ENCODE measurements at regions not wholly inside any gene's neighbourhood (a gene's known extent, or its start where the extent isn't known, plus 50 kb on each side); places are given as distances from the start of the nearest gene placed in this dataset.
"Not testable (repeated sequence)": the region's sequence is repeated elsewhere in the genome, so short reads cannot be mapped to it uniquely, and the experiment has no call there.

- H3K9me2 ChIP-seq (replicated peaks; ENCODE audit: insufficient read depth, low read length): no peaks in the 10 kb centered on the region
- no peaks in the 10 kb centered on the region for H3F3A ChIP-seq (ENCODE audit: insufficient read depth)
- H3K27ac ChIP-seq (ENCODE audit: low read depth, low read length): no peak overlapping the region
- no peaks in the 10 kb centered on the region for H3K36me3 ChIP-seq (ENCODE audit: low read length)
- no peaks in the 10 kb centered on the region for H3K27me3 ChIP-seq (ENCODE audit: low read length)
- H4K20me1 ChIP-seq (ENCODE audit: low read depth, low read length): no peaks in the 10 kb centered on the region
- no peak overlapping the region for H3K4me2 ChIP-seq (ENCODE audit: low read depth, low read length, poor library complexity, severe bottlenecking)
- no peak overlapping the region for H3K4me3 ChIP-seq (ENCODE audit: insufficient read depth, low read length, poor library complexity, severe bottlenecking)
- no peaks in the 10 kb centered on the region for H3K79me2 ChIP-seq (ENCODE audit: insufficient read depth, low read length)
- TF ChIP-seq CTCF (IDR thresholded peaks at IDR 0.05; ENCODE audit: insufficient read depth, low read length, poor library complexity, severe bottlenecking) (no peak), EZH2phosphoT487 (conservative IDR thresholded peaks at IDR 0.05; ENCODE audit: low read length) (no peak)
- no peak overlapping the region for H3K9ac ChIP-seq (ENCODE audit: low read length)
- H2AFZ ChIP-seq (ENCODE audit: low read depth, low read length, severe bottlenecking): no peak overlapping the region
- 0 out of 2 replicates have a peak, but pooled peaks cover 6% of the 10 kb centered on the region for H3K9me3 ChIP-seq (ENCODE audit: insufficient read depth, low read length)
Measured at GRCh38 chr14:27623782-27624181, 1025.9 kb upstream of the NOVA1 start.

DNA sequence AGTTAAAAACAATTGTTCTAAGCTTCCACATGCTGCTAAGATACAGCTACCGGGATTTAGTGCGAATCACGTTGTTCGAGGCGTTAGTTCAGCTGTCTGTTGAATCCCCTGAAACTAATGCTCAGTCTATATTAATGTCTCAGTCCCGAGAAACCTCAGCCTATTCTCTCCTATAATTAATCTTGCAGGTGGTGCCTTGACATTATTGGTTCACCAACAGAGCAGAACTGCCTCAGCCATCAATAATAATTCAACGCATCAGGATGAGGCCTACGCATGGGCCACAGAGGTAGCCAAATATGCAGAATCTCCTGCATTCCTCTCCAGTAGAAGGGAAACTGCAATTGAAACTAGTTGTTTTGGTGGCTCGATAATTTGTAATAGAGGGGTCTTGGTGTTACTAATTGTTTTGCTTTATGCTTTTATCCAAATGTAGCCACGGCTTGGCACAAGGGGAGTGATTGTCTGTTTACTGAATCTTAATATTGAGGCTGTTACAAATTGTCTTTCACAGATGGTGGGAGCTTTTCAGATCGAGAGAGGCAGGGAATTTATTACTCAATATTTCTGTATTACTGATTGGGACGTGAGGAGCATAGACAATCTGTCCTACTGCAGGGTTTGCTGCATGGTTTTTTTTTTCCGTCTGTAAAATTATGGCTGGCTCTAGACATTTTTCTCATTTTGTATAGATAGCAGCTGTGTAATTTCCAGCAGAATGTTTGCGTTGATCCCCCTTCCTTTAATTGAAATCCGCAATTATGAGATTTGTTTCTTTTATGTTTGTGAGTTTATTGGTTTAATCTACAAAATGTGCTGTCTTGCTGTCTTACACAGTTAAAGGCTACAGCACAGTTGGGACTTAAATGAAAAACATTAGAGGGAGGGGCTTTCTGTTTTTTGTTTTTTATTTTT is 1036.5 kb upstream of the NOVA1 start:
- H4K20me1 ChIP-seq (ENCODE audit: low read depth, low read length): no peaks in the 10 kb centered on the region
- no peaks in the 10 kb centered on the region for H3K36me3 ChIP-seq (ENCODE audit: low read length)
- no peaks in the 10 kb centered on the region for H3K27me3 ChIP-seq (ENCODE audit: low read length)
- TF ChIP-seq CTCF (IDR thresholded peaks at IDR 0.05; ENCODE audit: insufficient read depth, low read length, poor library complexity, severe bottlenecking) (no peak), EZH2phosphoT487 (conservative IDR thresholded peaks at IDR 0.05; ENCODE audit: low read length) (no peak)
- H3K9ac ChIP-seq (ENCODE audit: low read length): no peak overlapping the region
- H3K9me3 ChIP-seq (ENCODE audit: insufficient read depth, low read length): no peaks in the 10 kb centered on the region
- no peak overlapping the region for H3K4me3 ChIP-seq (ENCODE audit: insufficient read depth, low read length, poor library complexity, severe bottlenecking)
- no peak overlapping the region for H2AFZ ChIP-seq (ENCODE audit: low read depth, low read length, severe bottlenecking)
- no peaks in the 10 kb centered on the region for H3K9me2 ChIP-seq (replicated peaks; ENCODE audit: insufficient read depth, low read length)
- no peak overlapping the region for H3K4me2 ChIP-seq (ENCODE audit: low read depth, low read length, poor library complexity, severe bottlenecking)
- H3K79me2 ChIP-seq (ENCODE audit: insufficient read depth, low read length): no peaks in the 10 kb centered on the region
- no peak overlapping the region for H3K27ac ChIP-seq (ENCODE audit: low read depth, low read length)
- H3F3A ChIP-seq (ENCODE audit: insufficient read depth): no peaks in the 10 kb centered on the region

GRCh38 chr14:27640688-27641087 is 1042.9 kb upstream of the NOVA1 start:
- not testable (repeated sequence) for H3K36me3 ChIP-seq (ENCODE audit: low read length); H3K27me3 ChIP-seq (ENCODE audit: low read length); H3K79me2 ChIP-seq (ENCODE audit: insufficient read depth, low read length); H3K9me3 ChIP-seq (ENCODE audit: insufficient read depth, low read length); H4K20me1 ChIP-seq (ENCODE audit: low read depth, low read length); H3K4me2 ChIP-seq (ENCODE audit: low read depth, low read length, poor library complexity, severe bottlenecking); H2AFZ ChIP-seq (ENCODE audit: low read depth, low read length, severe bottlenecking); H3F3A ChIP-seq (ENCODE audit: insufficient read depth); H3K9ac ChIP-seq (ENCODE audit: low read length); H3K4me3 ChIP-seq (ENCODE audit: insufficient read depth, low read length, poor library complexity, severe bottlenecking); H3K27ac ChIP-seq (ENCODE audit: low read depth, low read length); H3K9me2 ChIP-seq (replicated peaks; ENCODE audit: insufficient read depth, low read length)

GRCh38 chr14:27642251-27642866 is 1044.5 kb upstream of the NOVA1 start:
- Histone ChIP-seq H3K9me2 (replicated peaks; ENCODE audit: insufficient read depth, low read length) (no peaks in the 10 kb centered on the region), H3K27ac (ENCODE audit: low read depth, low read length) (no peak overlapping the region), H3K36me3 (ENCODE audit: low read length) (no peaks in the 10 kb centered on the region), H3K27me3 (ENCODE audit: low read length) (no peaks in the 10 kb centered on the region), H3K4me3 (ENCODE audit: insufficient read depth, low read length, poor library complexity, severe bottlenecking) (no peak overlapping the region), H3K9me3 (ENCODE audit: insufficient read depth, low read length) (no peaks in the 10 kb centered on the region; the same call in 1 of the 2 replicates), H3K79me2 (ENCODE audit: insufficient read depth, low read length) (no peaks in the 10 kb centered on the region), H4K20me1 (ENCODE audit: low read depth, low read length) (no peaks in the 10 kb centered on the region), H2AFZ (ENCODE audit: low read depth, low read length, severe bottlenecking) (no peak overlapping the region), H3F3A (ENCODE audit: insufficient read depth) (no peaks in the 10 kb centered on the region), H3K4me2 (ENCODE audit: low read depth, low read length, poor library complexity, severe bottlenecking) (no peak overlapping the region), H3K9ac (ENCODE audit: low read length) (no peak overlapping the region)
- TF ChIP-seq EZH2phosphoT487 (conservative IDR thresholded peaks at IDR 0.05; ENCODE audit: low read length): no peak
- TF ChIP-seq CTCF (IDR thresholded peaks at IDR 0.05; ENCODE audit: insufficient read depth, low read length, poor library complexity, severe bottlenecking): no peak

Data from SU-DHL-6 (cell line).